ENCODE measurements at regions not wholly inside any gene's neighbourhood (a gene's known extent, or its start where the extent isn't known, plus 50 kb on each side); places are given as distances from the start of the nearest gene placed in this dataset.

GRCh38 chr21:19122356-19122755 lies 718.8 kb upstream of the TMPRSS15 start:
- WGBS, 5 donors = 57 to 76% (median 67%) methylated on average over 2 of the region's 2 CpGs
- Histone ChIP-seq H3K27me3 (replicated peaks in 1 of 7) (no peaks in the 10 kb centered on the region), H3K4me3 (no peak overlapping the region), H3K9me3 (peaks cover 0 to 23% (median 6%) of the 10 kb centered on the region in 8 donors), H3K36me3 (no peaks in the 10 kb centered on the region), H3K4me1 (no peaks in the 10 kb centered on the region), H3K27ac (no peak overlapping the region)
- intact Hi-C loops (cut with DNase I; ENCODE audit: low total_unique reads) = no loop called here
- no peak for DNase-seq
- no peak for TF ChIP-seq POLR2AphosphoS5 (IDR thresholded peaks at IDR 0.05)
- no peak for TF ChIP-seq CTCF (IDR thresholded peaks at IDR 0.05 in 8 of 11, conservative IDR thresholded peaks at IDR 0.05 in 3 of 11)
- no peak for TF ChIP-seq POLR2A (IDR thresholded peaks at IDR 0.05)

- H3K4me1 ChIP-seq = no peaks in the 10 kb centered on the region
- intact Hi-C loops (cut with DNase I; ENCODE audit: low total_unique reads) = no loop called here
- no peak for TF ChIP-seq POLR2A (IDR thresholded peaks at IDR 0.05)
- no peak for TF ChIP-seq POLR2AphosphoS5 (IDR thresholded peaks at IDR 0.05)
- TF ChIP-seq CTCF (IDR thresholded peaks at IDR 0.05 in 8 of 11, conservative IDR thresholded peaks at IDR 0.05 in 3 of 11) = no peak
- 86 to 93% (median 88%) methylated on average over 5 of the region's 5 CpGs for WGBS, 5 donors
- no peak overlapping the region for H3K4me3 ChIP-seq
- no peak overlapping the region for H3K27ac ChIP-seq
- no peaks in the 10 kb centered on the region for H3K27me3 ChIP-seq (replicated peaks in 1 of 7)
- no peak for DNase-seq
- H3K36me3 ChIP-seq = no peaks in the 10 kb centered on the region
- H3K9me3 ChIP-seq = peaks cover 0 to 23% (median 6%) of the 10 kb centered on the region in 8 donors
These were observed 719.5 kb upstream of the TMPRSS15 start for GRCh38 chr21:19123053-19123452.

- H3K27ac ChIP-seq = no peak overlapping the region
- H3K4me1 ChIP-seq = no peaks in the 10 kb centered on the region
- TF ChIP-seq POLR2AphosphoS5 (IDR thresholded peaks at IDR 0.05) = no peak
- no peak for TF ChIP-seq POLR2A (IDR thresholded peaks at IDR 0.05)
- no peak for TF ChIP-seq CTCF (IDR thresholded peaks at IDR 0.05 in 8 of 11, conservative IDR thresholded peaks at IDR 0.05 in 3 of 11)
- no peak overlapping the region for H3K4me3 ChIP-seq
- H3K9me3 ChIP-seq = peaks cover 0 to 23% (median 6%) of the 10 kb centered on the region in 8 donors
- DNase-seq = no peak
- no peaks in the 10 kb centered on the region for H3K27me3 ChIP-seq (replicated peaks in 1 of 7)
- no peaks in the 10 kb centered on the region for H3K36me3 ChIP-seq
- WGBS, 5 donors = 67 to 86% (median 79%) methylated on average over 2 of the region's 2 CpGs
- intact Hi-C loops (cut with DNase I; ENCODE audit: low total_unique reads) = no loop called here
These were observed 719.9 kb upstream of the TMPRSS15 start for GRCh38 chr21:19123525-19123924.

GRCh38 chr21:19124691-19125090 lies 721.1 kb upstream of the TMPRSS15 start:
- H3K4me3 ChIP-seq = no peak overlapping the region
- no peak for TF ChIP-seq CTCF (IDR thresholded peaks at IDR 0.05 in 8 of 11, conservative IDR thresholded peaks at IDR 0.05 in 3 of 11)
- TF ChIP-seq POLR2AphosphoS5 (IDR thresholded peaks at IDR 0.05) = no peak
- TF ChIP-seq POLR2A (IDR thresholded peaks at IDR 0.05) = no peak
- H3K9me3 ChIP-seq = peaks cover 0 to 18% (median 6%) of the 10 kb centered on the region in 8 donors
- H3K27me3 ChIP-seq (replicated peaks in 1 of 7) = no peaks in the 10 kb centered on the region
- DNase-seq = no peak
- no peaks in the 10 kb centered on the region for H3K4me1 ChIP-seq
- no peaks in the 10 kb centered on the region for H3K36me3 ChIP-seq
- intact Hi-C loops (cut with DNase I; ENCODE audit: low total_unique reads) = no loop called here
- H3K27ac ChIP-seq = no peak overlapping the region
